PC-9 (cell line): ENCODE measurements at regions not wholly inside any gene's neighbourhood (a gene's known extent, or its start where the extent isn't known, plus 50 kb on each side); places are given as distances from the start of the nearest gene placed in this dataset.

Source experiments
- BruUV-seq: library from RNA; stranded (reverse); fragments of 400-500 nt; replicated peaks from 2 replicates; lab custom pipeline; 2021; lab: Mats Ljungman, UMichigan
- CTCF ChIA-PET: fragments of 300-600 bp; sonication (Branson Sonifier 250); formaldehyde crosslinking; loops from one replicate; lab custom pipeline; 2022; ENCODE audit warnings: antibody characterized with exemption; lab: Charles Lee
- POLR2A ChIA-PET: fragments of 300-600 bp; sonication (Branson Sonifier 250); formaldehyde crosslinking; loops from one replicate; lab custom pipeline; 2022; ENCODE audit warnings: antibody characterized with exemption; ENCODE audit not compliant: unreplicated experiment; lab: Charles Lee
- DNase-seq, 2 experiments: peaks; one replicate each; pipeline versions ENCODE4 v3.0.0 to v3.0.0-alpha.2; 2015 to 2022; ENCODE audit warnings: mixed read lengths in 1 of 2
- H2AFZ ChIP-seq: fragments of 200-600 bp; sonication (generic); 2 replicates; pipeline ENCODE4 v1.8.1; 2017; ENCODE audit warnings: antibody characterized with exemption
- H3F3A ChIP-seq: fragments of 200-600 bp; sonication (generic); 2 replicates; pipeline ENCODE4 v1.8.1; 2017; ENCODE audit warnings: antibody characterized with exemption, mild to moderate bottlenecking, low read depth; ENCODE audit not compliant: insufficient read depth
- H3K27ac ChIP-seq: fragments of 200-600 bp; sonication (generic); 2 replicates; pipeline ENCODE4 v1.6.1; 2016; ENCODE audit warnings: mixed run types
- H3K27me3 ChIP-seq: fragments of 200-600 bp; sonication (generic); 2 replicates; pipeline ENCODE4 v1.6.1; 2016; ENCODE audit warnings: low read depth, mixed run types; ENCODE audit not compliant: insufficient read depth
- H3K36me3 ChIP-seq: fragments of 200-600 bp; sonication (generic); 2 replicates; pipeline ENCODE4 v1.6.1; 2016; ENCODE audit warnings: low read depth, mixed run types
- H3K4me1 ChIP-seq: fragments of 200-600 bp; sonication (generic); replicated peaks from 2 replicates; pipeline ENCODE4 v1.6.1; 2016; ENCODE audit warnings: mixed run types; ENCODE audit not compliant: insufficient read depth
- H3K4me2 ChIP-seq: fragments of 200-600 bp; sonication (generic); 2 replicates; pipeline ENCODE4 v1.6.1; 2017; ENCODE audit warnings: mixed run types
- H3K4me3 ChIP-seq: fragments of 200-600 bp; sonication (generic); 2 replicates; pipeline ENCODE4 v1.6.1; 2016; ENCODE audit warnings: mixed run types
- H3K79me2 ChIP-seq: fragments of 200-600 bp; sonication (generic); 2 replicates; pipeline ENCODE4 v1.6.1; 2017; ENCODE audit warnings: low read depth, mixed run types
- H3K9me2 ChIP-seq: fragments of 200-600 bp; sonication (generic); 2 replicates; pipeline ENCODE4 v1.8.1; 2017; ENCODE audit warnings: mild to moderate bottlenecking; ENCODE audit not compliant: insufficient read depth
- H3K9me3 ChIP-seq: fragments of 200-600 bp; sonication (generic); 2 replicates; pipeline ENCODE4 v1.8.1; 2016; ENCODE audit warnings: low read depth; ENCODE audit not compliant: insufficient read depth
- H4K20me1 ChIP-seq: fragments of 200-600 bp; sonication (generic); 2 replicates; pipeline ENCODE4 v1.8.1; 2017; ENCODE audit not compliant: insufficient read depth
- EZH2 ChIP-seq: fragments of 200-600 bp; sonication (generic); IDR thresholded peaks from 2 replicates; pipeline ENCODE4 v1.8.0; 2017; ENCODE audit warnings: antibody characterized with exemption, low read depth
- intact Hi-C: fragments of 100-400 bp; cut with micrococcal nuclease; formaldehyde crosslinking; loops from one replicate; pipeline ENCODE4 v1.10.0; 2022; ENCODE audit not compliant: unreplicated experiment
- TF ChIP-seq, protein P1 (sequence below): fragments of 200-600 bp; sonication (generic); conservative IDR thresholded peaks from 2 replicates; pipeline ENCODE4 v1.6.1; 2017; ENCODE audit warnings: mixed run types, antibody characterized with exemption, mild to moderate bottlenecking, moderate library complexity

DNA sequence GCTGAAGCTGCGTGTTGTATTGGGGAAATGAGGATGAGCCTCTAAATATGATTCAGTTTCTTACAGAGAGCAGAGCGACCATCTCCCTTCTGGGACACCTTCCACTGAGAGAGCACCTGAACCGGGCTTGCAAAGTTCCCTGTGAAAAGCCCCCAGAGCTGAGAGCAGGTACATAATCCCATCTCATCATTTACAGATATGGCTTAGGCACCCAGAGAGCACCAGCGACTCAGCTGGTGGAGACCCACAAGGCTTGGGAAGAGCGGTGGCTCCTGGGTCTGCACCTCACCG is 324.3 kb upstream of the IRX4 start:
- ChIA-PET POLR2A (no interaction called here), CTCF (no interaction called here)
- Histone ChIP-seq H3K36me3 (no peaks in the 10 kb centered on the region), H2AFZ (no peak overlapping the region), H3K9me2 (no peaks in the 10 kb centered on the region), H3K27ac (no peak overlapping the region), H3K4me3 (no peak overlapping the region), H3K4me1 (no peaks in the 10 kb centered on the region), H3K4me2 (no peak overlapping the region), H3K9me3 (no peaks in the 10 kb centered on the region), H3K79me2 (no peaks in the 10 kb centered on the region), H3K27me3 (peaks cover 92% of the 10 kb centered on the region), H4K20me1 (no peaks in the 10 kb centered on the region), H3F3A (no peaks in the 10 kb centered on the region)
- BruUV-seq = no TSS peak
- no peak for DNase-seq
- TF ChIP-seq, protein P1, sequence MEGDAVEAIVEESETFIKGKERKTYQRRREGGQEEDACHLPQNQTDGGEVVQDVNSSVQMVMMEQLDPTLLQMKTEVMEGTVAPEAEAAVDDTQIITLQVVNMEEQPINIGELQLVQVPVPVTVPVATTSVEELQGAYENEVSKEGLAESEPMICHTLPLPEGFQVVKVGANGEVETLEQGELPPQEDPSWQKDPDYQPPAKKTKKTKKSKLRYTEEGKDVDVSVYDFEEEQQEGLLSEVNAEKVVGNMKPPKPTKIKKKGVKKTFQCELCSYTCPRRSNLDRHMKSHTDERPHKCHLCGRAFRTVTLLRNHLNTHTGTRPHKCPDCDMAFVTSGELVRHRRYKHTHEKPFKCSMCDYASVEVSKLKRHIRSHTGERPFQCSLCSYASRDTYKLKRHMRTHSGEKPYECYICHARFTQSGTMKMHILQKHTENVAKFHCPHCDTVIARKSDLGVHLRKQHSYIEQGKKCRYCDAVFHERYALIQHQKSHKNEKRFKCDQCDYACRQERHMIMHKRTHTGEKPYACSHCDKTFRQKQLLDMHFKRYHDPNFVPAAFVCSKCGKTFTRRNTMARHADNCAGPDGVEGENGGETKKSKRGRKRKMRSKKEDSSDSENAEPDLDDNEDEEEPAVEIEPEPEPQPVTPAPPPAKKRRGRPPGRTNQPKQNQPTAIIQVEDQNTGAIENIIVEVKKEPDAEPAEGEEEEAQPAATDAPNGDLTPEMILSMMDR = no peak
- TF ChIP-seq EZH2 = no peak
- intact Hi-C loops = no loop called here

DNA sequence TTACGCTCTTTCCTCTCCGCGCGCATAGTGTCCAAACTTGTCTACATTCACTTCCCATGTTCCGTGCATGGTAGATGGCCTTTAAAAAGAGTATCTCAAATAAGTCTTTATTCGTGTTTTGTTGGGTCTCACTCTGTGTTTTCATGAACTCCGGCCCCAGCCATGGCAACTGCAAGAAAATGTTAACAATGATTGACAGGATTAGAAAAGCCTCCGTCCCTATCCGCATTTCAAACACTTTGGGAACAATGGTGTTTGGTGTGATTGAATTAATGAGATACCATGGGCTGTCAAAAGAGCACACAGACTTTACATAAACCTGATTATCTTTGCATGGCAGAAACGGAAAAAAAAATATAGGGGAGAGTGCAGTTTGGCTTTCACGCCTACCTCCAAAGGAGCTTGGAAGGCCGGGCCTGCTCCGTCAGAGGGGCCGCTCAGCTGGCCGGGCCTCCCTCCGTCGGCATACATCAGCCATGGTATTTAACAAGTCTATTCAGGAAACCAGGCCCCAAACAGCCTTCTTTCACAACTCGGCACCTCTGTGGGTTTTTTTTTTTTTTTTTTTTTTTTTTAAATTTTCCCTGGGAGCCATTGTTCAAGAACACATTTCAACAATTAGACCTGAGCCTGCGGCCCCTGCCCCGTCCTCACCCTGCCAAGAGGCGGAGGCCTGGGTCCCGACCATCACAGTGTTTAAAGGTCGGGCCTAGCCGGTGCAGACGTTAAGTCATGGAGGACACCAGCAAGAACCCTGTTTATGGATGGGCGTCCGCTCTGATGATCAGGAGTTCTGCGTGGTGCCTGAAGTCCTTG is 323.8 kb upstream of the IRX4 start:
- Histone ChIP-seq H3K79me2 (no peaks in the 10 kb centered on the region), H3K4me3 (no peak overlapping the region), H3K9me3 (no peaks in the 10 kb centered on the region), H3K27me3 (peaks cover 91% of the 10 kb centered on the region), H3K4me1 (no peaks in the 10 kb centered on the region), H2AFZ (no peak overlapping the region), H3F3A (no peaks in the 10 kb centered on the region), H4K20me1 (no peaks in the 10 kb centered on the region), H3K36me3 (no peaks in the 10 kb centered on the region), H3K27ac (no peak overlapping the region), H3K9me2 (no peaks in the 10 kb centered on the region), H3K4me2 (no peak overlapping the region)
- ChIA-PET POLR2A (no interaction called here), CTCF (no interaction called here)
- intact Hi-C loops = no loop called here
- BruUV-seq = no TSS peak
- DNase-seq = no peak
- TF ChIP-seq EZH2 = no peak
- TF ChIP-seq, protein P1 = no peak

DNA sequence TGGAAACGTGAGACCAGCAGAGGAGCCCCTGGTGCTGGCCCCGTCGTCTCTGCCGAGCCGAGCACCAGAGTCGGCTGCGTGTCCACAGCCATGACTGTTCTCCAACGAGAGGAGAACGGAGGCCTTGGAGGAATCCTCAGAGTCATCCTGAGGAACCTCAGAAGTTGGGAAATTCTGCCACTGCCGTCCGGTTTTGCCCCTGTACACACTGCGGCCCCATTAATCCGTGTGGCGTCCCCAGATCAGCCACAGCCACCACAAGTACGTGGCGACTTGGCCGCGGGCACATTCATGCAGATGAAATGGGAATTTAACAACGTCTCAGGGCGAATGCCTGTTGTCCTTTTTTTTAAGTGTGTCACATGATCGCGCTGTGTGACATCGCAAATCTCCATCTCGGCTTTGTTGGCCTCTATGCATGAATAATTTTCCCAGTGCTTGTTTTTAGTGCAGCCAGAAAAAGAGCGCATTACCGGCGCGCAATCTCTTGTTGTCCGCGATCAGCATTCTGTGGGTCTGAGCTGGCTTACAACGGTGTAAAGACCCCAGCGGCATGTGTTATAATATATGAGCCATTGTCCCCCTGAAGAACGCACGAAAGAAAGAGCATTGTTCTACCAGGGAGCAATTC is 323.0 kb upstream of the IRX4 start:
- Histone ChIP-seq H3K4me3 (no peak overlapping the region), H4K20me1 (no peaks in the 10 kb centered on the region), H3K27me3 (peaks cover 91% of the 10 kb centered on the region), H2AFZ (no peak overlapping the region), H3K9me2 (no peaks in the 10 kb centered on the region), H3K9me3 (no peaks in the 10 kb centered on the region), H3K27ac (no peak overlapping the region), H3K36me3 (no peaks in the 10 kb centered on the region), H3K79me2 (no peaks in the 10 kb centered on the region), H3K4me1 (no peaks in the 10 kb centered on the region), H3F3A (no peaks in the 10 kb centered on the region), H3K4me2 (no peak overlapping the region)
- DNase-seq = no peak
- intact Hi-C loops = no loop called here
- no peak for TF ChIP-seq EZH2
- TF ChIP-seq, protein P1 = no peak
- no TSS peak for BruUV-seq
- CTCF ChIA-PET = no interaction called here
- POLR2A ChIA-PET = no interaction called here
